ENCODE measurements at regions not wholly inside any gene's neighbourhood (a gene's known extent, or its start where the extent isn't known, plus 50 kb on each side); places are given as distances from the start of the nearest gene placed in this dataset.

GRCh38 chr10:77710759-77711682, 73.4 kb upstream of the KCNMA1 start:
- no peaks in the 10 kb centered on the region; the same call in 1 of the 2 replicates for H3K9me3 Mint-ChIP-seq
- H3K4me1 Mint-ChIP-seq = peaks cover 35% of the 10 kb centered on the region
- POLR2A ChIA-PET = interaction anchor here (0.6 to 1.4 kb wide), 4 partner anchors 20 to 247 kb away, joined by 3 to 8 read pairs (median 3); no protein-coding TSS in a partner anchor
- CTCF ChIA-PET = interaction anchor here (0.5 to 4.9 kb wide), 90 partner anchors 9 to 1764 kb away, joined by 3 to 62 read pairs (median 4); partner anchors contain the start of gene KCNMA1
- H3K27ac Mint-ChIP-seq = no peak overlapping the region
- DNase-seq (ENCODE audit: low spot score) (peak; percentile 90), ATAC-seq (peak; percentile 85)
- H3K4me3 Mint-ChIP-seq = peak overlapping the region; percentile 64
- H3K36me3 Mint-ChIP-seq = no peaks in the 10 kb centered on the region
- H3K27me3 Mint-ChIP-seq (ENCODE audit: low read depth) = peaks cover 29% of the 10 kb centered on the region
- no peak for TF ChIP-seq RELA (CRISPR knock-in tag; IDR thresholded peaks at IDR 0.05; ENCODE audit: borderline replicate concordance)
- TF ChIP-seq FOXP1 (CRISPR knock-in tag; IDR thresholded peaks at IDR 0.05; ENCODE audit: borderline replicate concordance) = peak; percentile 67; the same call in 1 of the 2 replicates
- TF ChIP-seq ATF1 (CRISPR knock-in tag; IDR thresholded peaks at IDR 0.05) = no peak
- TF ChIP-seq ZNF512 (CRISPR knock-in tag; IDR thresholded peaks at IDR 0.05; ENCODE audit: borderline replicate concordance) = no peak
- TF ChIP-seq NFE2L1 (CRISPR knock-in tag; IDR thresholded peaks at IDR 0.05) = no peak
- no peak for TF ChIP-seq NR3C1 (CRISPR knock-in tag; conservative IDR thresholded peaks at IDR 0.05; ENCODE audit: low read depth)
- TF ChIP-seq ELF4 (CRISPR knock-in tag; IDR thresholded peaks at IDR 0.05; ENCODE audit: low read depth) = no peak
- peak; percentile 87 for TF ChIP-seq HMGXB4 (CRISPR knock-in tag; IDR thresholded peaks at IDR 0.05)
- TF ChIP-seq ZNF423 (CRISPR knock-in tag; IDR thresholded peaks at IDR 0.05) = no peak; the same call in 1 of the 2 replicates
- TF ChIP-seq NFYB (CRISPR knock-in tag; conservative IDR thresholded peaks at IDR 0.05; ENCODE audit: low read depth) = no peak
- no peak for TF ChIP-seq OVOL2 (CRISPR knock-in tag; IDR thresholded peaks at IDR 0.05; ENCODE audit: borderline replicate concordance)
- no peak for TF ChIP-seq KAT7 (CRISPR knock-in tag; IDR thresholded peaks at IDR 0.05; ENCODE audit: borderline replicate concordance)
- TF ChIP-seq MXD4 (CRISPR knock-in tag; IDR thresholded peaks at IDR 0.05; ENCODE audit: borderline replicate concordance) = no peak
- TF ChIP-seq ZNF532 (CRISPR knock-in tag; IDR thresholded peaks at IDR 0.05; ENCODE audit: borderline replicate concordance) = no peak
- no peak for TF ChIP-seq STAT6 (CRISPR knock-in tag; conservative IDR thresholded peaks at IDR 0.05; ENCODE audit: low read depth)
- no peak for TF ChIP-seq ZBTB43 (CRISPR knock-in tag; IDR thresholded peaks at IDR 0.05)
- TF ChIP-seq SMAD3 (CRISPR knock-in tag; IDR thresholded peaks at IDR 0.05; ENCODE audit: borderline replicate concordance) = no peak
- TF ChIP-seq FOXJ3 (CRISPR knock-in tag; IDR thresholded peaks at IDR 0.05; ENCODE audit: borderline replicate concordance) = no peak
- TF ChIP-seq TCF7 (CRISPR knock-in tag; IDR thresholded peaks at IDR 0.05; ENCODE audit: low read depth) = no peak
- no peak for TF ChIP-seq CBFB (CRISPR knock-in tag; IDR thresholded peaks at IDR 0.05; ENCODE audit: low read depth)
- 0 out of 2 replicates have a peak, but pooled peaks have one; percentile 69 for TF ChIP-seq SP1 (CRISPR knock-in tag; conservative IDR thresholded peaks at IDR 0.05)
- no peak for TF ChIP-seq ZMAT4 (CRISPR knock-in tag; IDR thresholded peaks at IDR 0.05)
- no peak for TF ChIP-seq ZNF671 (CRISPR knock-in tag; IDR thresholded peaks at IDR 0.05)
- no peak for TF ChIP-seq NR1H2 (CRISPR knock-in tag; IDR thresholded peaks at IDR 0.05)

Data from WTC11 (cell line).